Esophagus squamous epithelium (tissue), 4 donors: ENCODE measurements at regions not wholly inside any gene's neighbourhood (a gene's known extent, or its start where the extent isn't known, plus 50 kb on each side); places are given as distances from the start of the nearest gene placed in this dataset.

Source experiments
- POLR2A ChIP-seq, 4 donors: fragments of 450-650 bp; IDR thresholded peaks; one replicate each; pipeline ENCODE4 v1.6.1; 2017; ENCODE audit warnings: antibody characterized with exemption in 4 of 4, mild to moderate bottlenecking in 4 of 4, moderate library complexity in 3 of 4
- TF ChIP-seq, protein P1 (sequence below), 6 experiments: fragments of 450-650 bp in 4 of 6; fragments of 200-600 bp in 2 of 6; sonication (generic) in 2 of 6; IDR thresholded peaks; one replicate each; pipeline ENCODE4 v1.5.1; 2016 to 2019; ENCODE audit warnings: antibody characterized with exemption in 6 of 6, mild to moderate bottlenecking in 4 of 6, moderate library complexity in 4 of 6

DNA sequence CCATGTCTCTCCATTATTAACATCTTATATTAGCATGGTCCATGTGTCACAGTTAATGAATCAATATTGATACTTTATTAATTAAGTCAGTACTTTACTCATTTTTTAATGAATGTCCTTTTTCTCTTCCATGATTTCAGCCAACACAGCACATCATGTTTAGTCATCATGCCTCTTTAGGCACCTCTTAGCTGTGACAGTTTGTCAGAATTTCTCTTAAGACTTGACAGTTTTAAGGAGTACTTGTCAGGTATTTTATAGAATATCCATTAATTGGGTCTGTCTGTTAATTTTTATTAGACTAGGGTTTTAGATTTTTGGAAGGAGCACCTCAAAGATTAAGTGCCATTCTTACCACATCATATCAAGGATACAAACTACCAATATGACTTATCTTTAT lies 729.4 kb downstream of the HACE1 start:
- TF ChIP-seq, protein P1, sequence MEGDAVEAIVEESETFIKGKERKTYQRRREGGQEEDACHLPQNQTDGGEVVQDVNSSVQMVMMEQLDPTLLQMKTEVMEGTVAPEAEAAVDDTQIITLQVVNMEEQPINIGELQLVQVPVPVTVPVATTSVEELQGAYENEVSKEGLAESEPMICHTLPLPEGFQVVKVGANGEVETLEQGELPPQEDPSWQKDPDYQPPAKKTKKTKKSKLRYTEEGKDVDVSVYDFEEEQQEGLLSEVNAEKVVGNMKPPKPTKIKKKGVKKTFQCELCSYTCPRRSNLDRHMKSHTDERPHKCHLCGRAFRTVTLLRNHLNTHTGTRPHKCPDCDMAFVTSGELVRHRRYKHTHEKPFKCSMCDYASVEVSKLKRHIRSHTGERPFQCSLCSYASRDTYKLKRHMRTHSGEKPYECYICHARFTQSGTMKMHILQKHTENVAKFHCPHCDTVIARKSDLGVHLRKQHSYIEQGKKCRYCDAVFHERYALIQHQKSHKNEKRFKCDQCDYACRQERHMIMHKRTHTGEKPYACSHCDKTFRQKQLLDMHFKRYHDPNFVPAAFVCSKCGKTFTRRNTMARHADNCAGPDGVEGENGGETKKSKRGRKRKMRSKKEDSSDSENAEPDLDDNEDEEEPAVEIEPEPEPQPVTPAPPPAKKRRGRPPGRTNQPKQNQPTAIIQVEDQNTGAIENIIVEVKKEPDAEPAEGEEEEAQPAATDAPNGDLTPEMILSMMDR (IDR thresholded peaks at IDR 0.05): no peak
- TF ChIP-seq POLR2A (IDR thresholded peaks at IDR 0.05): no peak
